ENCODE measurements at regions not wholly inside any gene's neighbourhood (a gene's known extent, or its start where the extent isn't known, plus 50 kb on each side); places are given as distances from the start of the nearest gene placed in this dataset.
A peak's percentile ranks its signal among the peaks of the same experiment; 100 is the strongest.

GRCh38 chr16:74226338-74226954 is 70.2 kb upstream of the PSMD7 start:
- Histone ChIP-seq H3K27me3 (replicated peaks in 1 of 2; ENCODE audit: control insufficient read depth in 2 of 2, insufficient read depth in 2 of 2, low read length in 1 of 2) (no peaks in the 10 kb centered on the region), H3K9me3 (replicated peaks; ENCODE audit: control insufficient read depth, insufficient read depth, low read length) (no peaks in the 10 kb centered on the region), H3K79me2 (ENCODE audit: control insufficient read depth, insufficient read depth, low read length) (no peaks in the 10 kb centered on the region), H3K27ac (ENCODE audit: control insufficient read depth, insufficient read depth) (no peak overlapping the region), H3K4me3 (no peak overlapping the region), H3K4me1 (ENCODE audit: control insufficient read depth, insufficient read depth, low read length) (no peaks in the 10 kb centered on the region), H3K36me3 (ENCODE audit: control insufficient read depth in 2 of 2, insufficient read depth in 2 of 2, low read length in 1 of 2) (no peaks in the 10 kb centered on the region), H2AFZ (ENCODE audit: control insufficient read depth, low read depth, low read length) (no peak overlapping the region), H4K20me1 (ENCODE audit: control insufficient read depth, insufficient read depth) (no peaks in the 10 kb centered on the region), H3K4me2 (ENCODE audit: control insufficient read depth, insufficient read depth) (no peak overlapping the region), H3K9ac (ENCODE audit: control insufficient read depth, insufficient read depth, low read length) (no peak overlapping the region)
- SMC1A ChIA-PET (ENCODE audit: uncharacterized antibody, unreplicated experiment): interaction anchor here (0.7 to 1.6 kb wide), 4 partner anchors 44 to 438 kb away, joined by 3 to 14 read pairs (median 4); no protein-coding TSS in a partner anchor
- DNase-seq (ENCODE audit: low read depth, low spot score) (no peak), ATAC-seq (no peak), FAIRE-seq (no peak)
- in situ Hi-C loops (cut with MboI) (no loop called here), intact Hi-C loops (cut with micrococcal nuclease; ENCODE audit: unreplicated experiment) (no loop called here)
- CTCF ChIA-PET: interaction anchor here (0.5 to 2.6 kb wide), 9 partner anchors 14 to 1720 kb away, joined by 3 to 19 read pairs (median 3); no protein-coding TSS in a partner anchor
- BruUV-seq (replicated peaks): no TSS peak
- 0% methylated on average over 6 of the region's 6 CpGs for WGBS (ENCODE audit: insufficient coverage, insufficient replicate concordance, low lambda C conversion rate, missing lambda C conversion rate)
- no peak for TF ChIP-seq RBBP5 (conservative IDR thresholded peaks at IDR 0.05)
- no peak for TF ChIP-seq EP300 (IDR thresholded peaks at IDR 0.05; ENCODE audit: borderline replicate concordance in 1 of 2, control insufficient read depth in 1 of 2, low read depth in 2 of 2, low read length in 2 of 2)
- TF ChIP-seq CTCF (IDR thresholded peaks at IDR 0.05 in 2 of 3, conservative IDR thresholded peaks at IDR 0.05 in 1 of 3; ENCODE audit: control insufficient read depth in 2 of 3, extremely low read depth in 1 of 3, insufficient read depth in 1 of 3, low read depth in 3 of 3, low read length in 3 of 3): peak; percentile 8 to 40 (median 15); a peak in 3 of 6 replicates
- TF ChIP-seq RAD21 (IDR thresholded peaks at IDR 0.05; ENCODE audit: insufficient read depth, low read depth, low read length): peak; percentile 30
- RAD21 ChIA-PET (ENCODE audit: unreplicated experiment): interaction anchor here (1.2 to 1.4 kb wide), 4 partner anchors 15 to 191 kb away, joined by 3 to 6 read pairs (median 4); no protein-coding TSS in a partner anchor
- POLR2A ChIA-PET: no interaction called here
